Calu3 (cell line): ENCODE measurements at regions not wholly inside any gene's neighbourhood (a gene's known extent, or its start where the extent isn't known, plus 50 kb on each side); places are given as distances from the start of the nearest gene placed in this dataset.

ENCODE experiments used
- BruUV-seq: library from RNA; stranded (reverse); fragments of 400-500 nt; replicated peaks from 2 replicates; lab custom pipeline; 2021; lab: Mats Ljungman, UMichigan
- CTCF ChIA-PET: fragments of 300-600 bp; sonication (Branson Sonifier 250); formaldehyde crosslinking; loops from one replicate; lab custom pipeline; 2022; ENCODE audit warnings: antibody characterized with exemption; lab: Charles Lee
- DNase-seq: peaks from one replicate; pipeline ENCODE4 v3.0.0; 2022
- H3K27ac Mint-ChIP-seq: one replicate; pipeline ENCODE4 v1.8.0; 2022; ENCODE audit warnings: mixed read lengths; ENCODE audit not compliant: unreplicated experiment
- H3K27me3 Mint-ChIP-seq: one replicate; pipeline ENCODE4 v1.8.0; 2022; ENCODE audit warnings: mixed read lengths; ENCODE audit not compliant: unreplicated experiment
- H3K36me3 Mint-ChIP-seq: one replicate; pipeline ENCODE4 v1.8.0; 2022; ENCODE audit warnings: mild to moderate bottlenecking, moderate library complexity, mixed read lengths; ENCODE audit not compliant: insufficient read depth, unreplicated experiment
- H3K4me1 Mint-ChIP-seq: one replicate; pipeline ENCODE4 v1.8.0; 2022; ENCODE audit warnings: mild to moderate bottlenecking, low read depth, mixed read lengths; ENCODE audit not compliant: unreplicated experiment
- H3K4me3 Mint-ChIP-seq: one replicate; pipeline ENCODE4 v1.8.0; 2022; ENCODE audit warnings: mild to moderate bottlenecking, low read depth, moderate library complexity, mixed read lengths; ENCODE audit not compliant: unreplicated experiment
- H3K9me3 Mint-ChIP-seq: one replicate; pipeline ENCODE4 v1.8.0; 2022; ENCODE audit warnings: low read depth, mixed read lengths; ENCODE audit not compliant: unreplicated experiment
- intact Hi-C: fragments of 100-400 bp; cut with micrococcal nuclease; formaldehyde crosslinking; loops from one replicate; pipeline ENCODE4 v1.10.0; 2022; ENCODE audit not compliant: unreplicated experiment
- TF ChIP-seq, protein P1 (sequence below): fragments of 200-600 bp; IDR thresholded peaks from one replicate; pipeline ENCODE4 v1.8.0; 2022; ENCODE audit warnings: antibody characterized with exemption; ENCODE audit not compliant: unreplicated experiment

DNA sequence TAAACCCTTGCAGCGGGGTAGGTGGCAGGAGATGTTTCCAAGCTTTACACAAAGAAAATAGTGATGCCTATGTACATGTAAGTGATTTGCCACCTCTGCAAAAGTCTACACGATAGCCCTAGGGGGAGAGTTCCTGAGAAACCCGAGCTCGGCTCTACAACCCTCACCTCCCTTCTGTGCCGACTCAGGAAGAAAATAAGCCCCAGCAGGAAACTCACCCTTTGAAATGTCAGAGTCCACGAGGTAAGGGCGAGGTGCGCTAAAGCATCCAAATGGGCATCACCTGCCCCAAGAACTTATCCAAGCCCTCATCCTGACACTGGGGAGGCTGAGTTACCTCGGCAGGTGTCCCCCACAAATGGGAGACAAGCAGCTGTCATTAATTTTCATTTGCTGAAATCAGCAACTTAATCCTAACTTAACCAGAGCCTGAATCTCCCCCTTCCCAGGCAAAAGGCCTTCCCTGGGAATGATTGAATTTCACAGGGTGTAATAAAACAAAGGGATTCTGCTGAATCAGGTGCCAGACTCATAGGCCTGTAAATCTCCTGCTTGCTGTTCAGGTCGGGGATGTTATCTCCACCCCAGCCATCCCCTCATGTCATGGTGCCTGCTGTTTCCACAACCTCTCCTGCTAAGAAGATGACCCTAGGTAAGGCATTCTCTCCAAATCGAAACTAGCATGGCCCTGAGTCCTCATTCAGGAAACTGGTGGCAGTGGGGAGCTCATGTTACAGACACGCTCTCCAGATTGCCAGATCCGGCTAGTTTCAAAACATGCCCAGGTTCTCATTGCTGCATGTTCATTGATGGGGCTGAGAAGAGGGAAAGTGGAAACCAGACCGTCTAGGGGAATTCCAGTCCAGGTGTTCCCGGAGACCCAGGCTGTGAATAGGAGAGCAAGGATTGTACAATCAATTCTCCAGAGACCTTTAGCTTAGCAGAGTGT lies 105.3 kb upstream of the KIRREL3 start:
- TF ChIP-seq, protein P1, sequence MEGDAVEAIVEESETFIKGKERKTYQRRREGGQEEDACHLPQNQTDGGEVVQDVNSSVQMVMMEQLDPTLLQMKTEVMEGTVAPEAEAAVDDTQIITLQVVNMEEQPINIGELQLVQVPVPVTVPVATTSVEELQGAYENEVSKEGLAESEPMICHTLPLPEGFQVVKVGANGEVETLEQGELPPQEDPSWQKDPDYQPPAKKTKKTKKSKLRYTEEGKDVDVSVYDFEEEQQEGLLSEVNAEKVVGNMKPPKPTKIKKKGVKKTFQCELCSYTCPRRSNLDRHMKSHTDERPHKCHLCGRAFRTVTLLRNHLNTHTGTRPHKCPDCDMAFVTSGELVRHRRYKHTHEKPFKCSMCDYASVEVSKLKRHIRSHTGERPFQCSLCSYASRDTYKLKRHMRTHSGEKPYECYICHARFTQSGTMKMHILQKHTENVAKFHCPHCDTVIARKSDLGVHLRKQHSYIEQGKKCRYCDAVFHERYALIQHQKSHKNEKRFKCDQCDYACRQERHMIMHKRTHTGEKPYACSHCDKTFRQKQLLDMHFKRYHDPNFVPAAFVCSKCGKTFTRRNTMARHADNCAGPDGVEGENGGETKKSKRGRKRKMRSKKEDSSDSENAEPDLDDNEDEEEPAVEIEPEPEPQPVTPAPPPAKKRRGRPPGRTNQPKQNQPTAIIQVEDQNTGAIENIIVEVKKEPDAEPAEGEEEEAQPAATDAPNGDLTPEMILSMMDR: no peak
- BruUV-seq: no TSS peak
- intact Hi-C loops: loop anchor here (10.0 kb wide), 2 partner anchors 119 to 239 kb away; no protein-coding TSS in a partner anchor
- H3K36me3 Mint-ChIP-seq: no peaks in the 10 kb centered on the region
- H3K4me3 Mint-ChIP-seq: no peak overlapping the region
- H3K27ac Mint-ChIP-seq: peak overlapping the region; percentile 69
- no peaks in the 10 kb centered on the region for H3K27me3 Mint-ChIP-seq
- DNase-seq: peak; percentile 64
- H3K4me1 Mint-ChIP-seq: peaks cover 10% of the 10 kb centered on the region
- CTCF ChIA-PET: interaction anchor here (1.0 to 1.7 kb wide), 2 partner anchors 12 to 116 kb away, joined by 5 read pairs; no protein-coding TSS in a partner anchor
- no peaks in the 10 kb centered on the region for H3K9me3 Mint-ChIP-seq

DNA sequence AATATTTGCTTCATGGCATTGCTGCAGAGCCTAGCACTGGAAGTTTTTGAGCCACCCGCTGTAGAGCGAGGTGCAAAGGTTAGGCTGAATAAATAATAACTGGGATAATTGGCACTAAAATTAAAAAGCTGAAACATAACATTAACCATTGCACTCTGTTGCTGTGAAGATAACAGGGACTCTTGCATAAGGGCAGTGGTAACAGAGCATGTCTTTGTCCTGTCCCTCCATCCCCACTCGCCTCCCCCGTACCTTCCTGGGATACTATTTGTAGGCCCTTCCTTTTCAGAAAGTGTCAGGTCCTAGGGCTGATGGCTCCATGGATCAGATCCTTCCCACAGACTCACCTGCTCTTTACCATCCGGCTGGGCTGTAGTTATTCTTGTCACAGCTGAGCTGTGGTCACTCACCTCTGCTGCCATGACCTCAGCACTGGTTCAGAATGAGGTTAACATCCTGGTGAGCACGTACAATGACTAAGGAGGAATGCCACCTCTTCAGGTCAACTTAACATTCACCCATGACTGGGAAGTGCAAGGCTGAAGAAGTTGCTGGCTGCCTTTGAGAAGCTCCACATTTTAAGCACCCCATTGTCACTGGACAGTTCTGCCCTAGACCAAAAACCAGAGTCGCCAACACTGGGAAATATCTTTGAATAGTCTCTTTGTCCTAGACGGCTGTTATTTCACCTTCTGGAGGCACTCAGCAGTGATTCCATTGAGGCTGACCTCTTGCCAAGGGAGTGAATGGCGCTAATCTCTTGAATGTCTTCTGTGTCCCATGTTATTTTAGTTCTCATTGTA lies 103.2 kb upstream of the KIRREL3 start:
- no peak overlapping the region for H3K4me3 Mint-ChIP-seq
- TF ChIP-seq, protein P1: no peak
- no TSS peak for BruUV-seq
- H3K36me3 Mint-ChIP-seq: no peaks in the 10 kb centered on the region
- no peak for DNase-seq
- no peak overlapping the region for H3K27ac Mint-ChIP-seq
- CTCF ChIA-PET: no interaction called here
- H3K4me1 Mint-ChIP-seq: peaks cover 10% of the 10 kb centered on the region
- H3K27me3 Mint-ChIP-seq: no peaks in the 10 kb centered on the region
- no peaks in the 10 kb centered on the region for H3K9me3 Mint-ChIP-seq
- intact Hi-C loops: loop anchor here (10.0 kb wide), 2 partner anchors 121 to 241 kb away; no protein-coding TSS in a partner anchor

DNA sequence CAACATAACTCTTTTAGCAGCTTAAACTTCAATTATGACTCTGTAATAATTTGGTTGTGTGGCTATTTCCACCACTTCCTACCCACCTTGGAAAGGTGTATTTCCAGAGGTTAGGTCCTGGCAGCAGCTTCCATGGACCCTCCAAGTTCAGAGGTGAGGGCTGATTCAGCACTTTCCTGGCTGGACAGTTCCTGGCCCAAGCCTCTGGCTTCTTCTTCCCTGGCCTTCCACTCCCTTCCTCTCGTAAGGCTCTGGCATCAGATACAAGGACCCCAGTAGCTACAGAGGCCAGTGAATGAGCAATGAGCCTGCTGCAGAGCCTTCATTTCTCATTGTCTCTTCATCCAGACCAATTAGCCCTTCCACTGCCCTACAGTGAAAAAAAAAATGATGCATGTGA lies 98.1 kb upstream of the KIRREL3 start:
- Mint-ChIP-seq H3K4me3 (no peak overlapping the region), H3K27ac (no peak overlapping the region), H3K27me3 (no peaks in the 10 kb centered on the region), H3K4me1 (no peaks in the 10 kb centered on the region), H3K36me3 (no peaks in the 10 kb centered on the region), H3K9me3 (no peaks in the 10 kb centered on the region)
- TF ChIP-seq, protein P1: no peak
- CTCF ChIA-PET: no interaction called here
- intact Hi-C loops: no loop called here
- BruUV-seq: no TSS peak
- no peak for DNase-seq

DNA sequence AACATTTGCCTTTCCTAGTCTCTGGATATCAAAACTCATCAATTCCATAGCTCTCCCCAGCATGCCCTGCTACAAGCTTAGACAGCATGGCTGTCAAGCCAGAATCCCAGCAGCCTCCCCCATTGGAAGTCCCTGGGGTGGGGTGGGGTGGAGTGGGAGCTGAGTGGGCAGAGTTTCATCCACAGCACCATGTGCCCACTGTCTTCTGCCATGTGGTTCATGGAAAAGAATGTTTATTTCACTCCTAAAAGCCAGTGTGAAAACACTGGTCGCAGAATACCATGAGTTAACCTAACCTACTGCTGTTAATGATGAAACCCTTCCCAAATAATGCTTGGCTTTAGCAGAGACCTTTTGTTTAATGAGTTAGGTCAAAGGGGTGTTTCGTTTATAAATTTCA lies 80.2 kb upstream of the KIRREL3 start:
- TF ChIP-seq, protein P1: no peak
- no peaks in the 10 kb centered on the region for H3K36me3 Mint-ChIP-seq
- intact Hi-C loops: no loop called here
- no peaks in the 10 kb centered on the region for H3K27me3 Mint-ChIP-seq
- DNase-seq: no peak
- CTCF ChIA-PET: no interaction called here
- no peaks in the 10 kb centered on the region for H3K4me1 Mint-ChIP-seq
- no peak overlapping the region for H3K4me3 Mint-ChIP-seq
- no TSS peak for BruUV-seq
- H3K9me3 Mint-ChIP-seq: no peaks in the 10 kb centered on the region
- H3K27ac Mint-ChIP-seq: no peak overlapping the region
